ENCODE measurements at regions not wholly inside any gene's neighbourhood (a gene's known extent, or its start where the extent isn't known, plus 50 kb on each side); places are given as distances from the start of the nearest gene placed in this dataset.

DNA sequence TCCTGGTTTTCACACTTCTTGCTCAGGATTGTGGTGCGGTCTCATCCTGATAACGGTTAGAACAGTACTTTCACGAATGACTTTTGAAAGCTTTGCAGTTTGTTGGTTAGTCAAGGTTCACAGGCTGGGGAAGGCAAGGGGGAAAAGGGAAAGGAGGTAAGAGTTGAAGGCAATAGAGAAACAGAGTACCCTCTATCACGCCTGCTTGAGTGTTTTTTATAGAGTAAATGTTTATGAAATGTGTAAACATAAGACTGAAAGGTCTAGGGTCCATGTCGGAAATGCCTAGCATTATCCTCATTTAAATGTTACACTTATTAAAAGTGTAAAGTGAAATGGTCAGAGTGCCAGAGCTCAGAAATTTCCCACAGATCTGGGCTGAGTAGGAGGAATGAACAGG lies 167.4 kb downstream of the URB2 start:
- H3K4me1 ChIP-seq (replicated peaks): no peaks in the 10 kb centered on the region
- no peaks in the 10 kb centered on the region for H3K36me3 ChIP-seq
- no peak for DNase-seq (ENCODE audit: low spot score)
- H3K27me3 ChIP-seq (replicated peaks; ENCODE audit: insufficient read depth): no peaks in the 10 kb centered on the region
- H3K4me3 ChIP-seq: no peak overlapping the region
- no peak overlapping the region for H3K27ac ChIP-seq
- 65% methylated on average over 5 of the region's 5 CpGs for WGBS
- no peaks in the 10 kb centered on the region for H3K9me3 ChIP-seq
- intact Hi-C loops (cut with DNase I): no loop called here
- TF ChIP-seq POLR2AphosphoS5 (IDR thresholded peaks at IDR 0.05) (no peak), POLR2A (IDR thresholded peaks at IDR 0.05) (no peak)
- TF ChIP-seq, protein P1, sequence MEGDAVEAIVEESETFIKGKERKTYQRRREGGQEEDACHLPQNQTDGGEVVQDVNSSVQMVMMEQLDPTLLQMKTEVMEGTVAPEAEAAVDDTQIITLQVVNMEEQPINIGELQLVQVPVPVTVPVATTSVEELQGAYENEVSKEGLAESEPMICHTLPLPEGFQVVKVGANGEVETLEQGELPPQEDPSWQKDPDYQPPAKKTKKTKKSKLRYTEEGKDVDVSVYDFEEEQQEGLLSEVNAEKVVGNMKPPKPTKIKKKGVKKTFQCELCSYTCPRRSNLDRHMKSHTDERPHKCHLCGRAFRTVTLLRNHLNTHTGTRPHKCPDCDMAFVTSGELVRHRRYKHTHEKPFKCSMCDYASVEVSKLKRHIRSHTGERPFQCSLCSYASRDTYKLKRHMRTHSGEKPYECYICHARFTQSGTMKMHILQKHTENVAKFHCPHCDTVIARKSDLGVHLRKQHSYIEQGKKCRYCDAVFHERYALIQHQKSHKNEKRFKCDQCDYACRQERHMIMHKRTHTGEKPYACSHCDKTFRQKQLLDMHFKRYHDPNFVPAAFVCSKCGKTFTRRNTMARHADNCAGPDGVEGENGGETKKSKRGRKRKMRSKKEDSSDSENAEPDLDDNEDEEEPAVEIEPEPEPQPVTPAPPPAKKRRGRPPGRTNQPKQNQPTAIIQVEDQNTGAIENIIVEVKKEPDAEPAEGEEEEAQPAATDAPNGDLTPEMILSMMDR (IDR thresholded peaks at IDR 0.05): no peak

DNA sequence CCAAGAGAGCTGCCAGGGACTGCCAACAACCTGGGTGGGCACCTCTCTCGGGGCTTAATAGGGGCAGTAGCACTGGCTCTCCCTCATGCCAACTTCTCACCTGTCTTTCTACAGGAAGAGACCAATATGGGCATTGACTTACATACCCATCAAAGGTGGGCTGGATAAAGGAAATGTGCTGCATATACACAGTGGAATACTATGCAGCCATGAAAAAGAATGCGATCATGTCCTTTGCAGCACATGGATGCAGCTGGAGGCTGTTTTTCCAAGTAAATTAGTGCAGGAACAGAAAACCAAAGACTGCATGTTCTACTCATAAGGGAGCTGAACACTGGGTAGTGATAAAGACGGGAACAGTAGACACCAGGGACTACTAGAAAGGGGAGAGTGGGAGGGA lies 172.5 kb downstream of the URB2 start:
- H3K4me3 ChIP-seq: no peak overlapping the region
- TF ChIP-seq POLR2A (IDR thresholded peaks at IDR 0.05) (no peak), POLR2AphosphoS5 (IDR thresholded peaks at IDR 0.05) (no peak)
- TF ChIP-seq, protein P1 (IDR thresholded peaks at IDR 0.05): no peak
- WGBS: 97% methylated on average over 3 of the region's 3 CpGs
- intact Hi-C loops (cut with DNase I): no loop called here
- no peaks in the 10 kb centered on the region for H3K9me3 ChIP-seq
- H3K36me3 ChIP-seq: no peaks in the 10 kb centered on the region
- H3K27me3 ChIP-seq (replicated peaks; ENCODE audit: insufficient read depth): no peaks in the 10 kb centered on the region
- no peak overlapping the region for H3K27ac ChIP-seq
- no peak for DNase-seq (ENCODE audit: low spot score)
- no peaks in the 10 kb centered on the region for H3K4me1 ChIP-seq (replicated peaks)

DNA sequence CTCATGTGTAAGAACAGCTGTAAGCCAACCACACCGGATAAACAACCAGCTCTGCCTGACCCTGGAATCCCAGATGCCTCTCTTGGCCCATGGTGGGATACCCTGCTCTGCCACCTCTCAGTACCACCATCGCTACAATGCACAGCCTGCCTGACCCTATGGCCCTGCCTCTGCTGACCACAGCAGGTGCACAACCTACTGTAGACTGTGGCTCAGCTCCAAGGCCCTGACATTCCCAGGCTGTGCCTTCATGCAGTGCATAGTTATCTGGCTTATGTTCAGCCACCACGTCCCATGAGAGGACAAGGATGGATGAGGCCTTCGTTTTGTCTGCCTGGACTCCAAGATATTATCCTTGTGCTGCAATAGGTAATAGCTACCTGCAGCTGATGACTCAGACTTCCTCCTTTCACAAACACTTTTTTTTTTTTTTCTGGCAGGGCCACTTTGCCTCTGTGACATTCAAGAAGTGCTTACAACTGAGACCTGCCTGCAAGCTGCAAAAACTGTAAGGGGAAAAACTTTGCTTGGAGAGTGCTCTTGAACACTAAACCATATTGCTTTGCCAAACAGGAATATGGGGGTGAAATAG lies 177.7 kb downstream of the URB2 start:
- Histone ChIP-seq H3K27ac (peak overlapping the region in 1 of 2 donors; percentile 5), H3K4me1 (replicated peaks) (no peaks in the 10 kb centered on the region), H3K9me3 (no peaks in the 10 kb centered on the region), H3K4me3 (no peak overlapping the region), H3K27me3 (replicated peaks; ENCODE audit: insufficient read depth) (no peaks in the 10 kb centered on the region), H3K36me3 (no peaks in the 10 kb centered on the region)
- TF ChIP-seq, protein P1 (IDR thresholded peaks at IDR 0.05): no peak
- TF ChIP-seq POLR2AphosphoS5 (IDR thresholded peaks at IDR 0.05): peak; percentile 43
- 71% methylated on average over 4 of the region's 4 CpGs for WGBS
- intact Hi-C loops (cut with DNase I): no loop called here
- DNase-seq (ENCODE audit: low spot score): peak; percentile 12

DNA sequence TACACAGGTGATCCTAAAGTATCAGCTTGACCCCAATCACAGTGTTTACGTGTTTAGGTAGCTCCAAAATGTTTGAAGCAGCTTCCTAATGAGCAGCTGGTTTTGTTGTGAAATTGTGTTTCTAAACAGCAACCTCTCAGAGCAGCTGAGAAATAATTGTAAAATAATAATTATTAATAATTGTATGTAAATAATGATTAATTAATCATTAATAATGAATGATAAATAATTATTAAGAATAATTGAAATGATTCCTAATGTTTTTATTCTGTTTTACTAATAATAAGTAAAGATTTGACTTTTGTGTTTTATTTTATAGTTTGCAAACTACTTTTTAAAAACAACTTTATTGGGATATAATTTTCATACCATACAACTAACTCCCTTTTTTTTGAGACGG lies 182.2 kb downstream of the URB2 start:
- Histone ChIP-seq H3K27ac (no peak overlapping the region), H3K27me3 (replicated peaks; ENCODE audit: insufficient read depth) (no peaks in the 10 kb centered on the region), H3K9me3 (no peaks in the 10 kb centered on the region), H3K4me3 (no peak overlapping the region), H3K4me1 (replicated peaks) (no peaks in the 10 kb centered on the region), H3K36me3 (no peaks in the 10 kb centered on the region)
- TF ChIP-seq POLR2AphosphoS5 (IDR thresholded peaks at IDR 0.05): no peak
- no peak for TF ChIP-seq POLR2A (IDR thresholded peaks at IDR 0.05)
- TF ChIP-seq, protein P1 (IDR thresholded peaks at IDR 0.05): no peak
- no peak for DNase-seq (ENCODE audit: low spot score)
- intact Hi-C loops (cut with DNase I): no loop called here
- 85% methylated on average over 2 of the region's 2 CpGs for WGBS

DNA sequence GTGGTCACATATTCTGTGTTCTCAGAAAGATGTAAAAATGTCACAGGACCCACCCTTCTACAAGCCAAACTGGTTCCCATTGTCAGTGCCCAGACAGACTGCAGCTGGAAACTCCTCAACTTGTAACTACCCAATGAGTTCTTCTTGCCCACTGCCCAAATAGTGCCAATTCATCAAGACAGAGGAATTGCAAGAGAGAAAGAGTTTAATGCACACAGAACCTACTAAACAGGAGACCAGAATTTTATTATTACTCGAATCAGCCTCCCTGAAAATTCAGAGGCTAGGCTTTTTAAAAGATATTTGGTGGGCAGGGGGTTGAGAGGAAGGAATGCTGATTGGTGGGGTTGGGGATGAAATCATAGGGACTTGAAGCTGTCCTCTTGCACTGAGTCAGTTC lies 184.1 kb downstream of the URB2 start:
- TF ChIP-seq, protein P1 (IDR thresholded peaks at IDR 0.05): no peak
- no peak for TF ChIP-seq POLR2AphosphoS5 (IDR thresholded peaks at IDR 0.05)
- no peak for TF ChIP-seq POLR2A (IDR thresholded peaks at IDR 0.05)
- Histone ChIP-seq H3K27ac (no peak overlapping the region), H3K4me3 (no peak overlapping the region), H3K36me3 (no peaks in the 10 kb centered on the region), H3K9me3 (no peaks in the 10 kb centered on the region), H3K27me3 (replicated peaks; ENCODE audit: insufficient read depth) (no peaks in the 10 kb centered on the region), H3K4me1 (replicated peaks) (no peaks in the 10 kb centered on the region)
- 88% methylated on average over 1 of the region's 1 CpG for WGBS
- intact Hi-C loops (cut with DNase I): no loop called here
- no peak for DNase-seq (ENCODE audit: low spot score)

All from prostate gland (tissue), 2 donors.